ENCODE measurements at regions not wholly inside any gene's neighbourhood (a gene's known extent, or its start where the extent isn't known, plus 50 kb on each side); places are given as distances from the start of the nearest gene placed in this dataset.

DNA sequence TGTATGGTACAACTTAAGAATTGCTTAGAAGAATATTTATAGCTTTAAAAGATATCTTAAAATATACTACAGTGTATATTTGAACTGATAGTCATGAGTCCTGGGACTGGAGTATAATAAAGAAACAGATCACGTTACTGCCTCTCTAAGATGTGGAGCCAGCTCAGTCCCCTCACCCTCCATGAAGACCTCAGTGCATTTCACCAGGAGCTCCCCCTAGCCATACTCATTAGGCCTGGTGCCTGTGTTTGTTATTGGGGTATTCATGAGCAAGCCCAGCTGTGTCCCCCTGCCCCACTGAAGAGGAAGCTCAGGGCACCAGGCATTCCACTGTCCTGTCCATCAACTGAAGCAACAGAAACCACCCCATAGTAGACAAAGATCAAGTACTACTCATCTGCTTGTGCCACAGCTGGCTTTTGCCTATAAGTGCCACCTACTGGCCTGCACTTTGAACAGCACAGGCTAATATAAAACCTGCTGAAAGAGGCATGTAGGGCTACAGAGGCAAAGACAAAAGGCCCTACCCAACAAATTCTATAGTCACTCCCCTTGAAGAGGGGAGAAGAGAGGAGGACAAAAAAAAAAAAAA lies 850.2 kb upstream of the NUDT12 start:
- in situ Hi-C loops (cut with HindIII; ENCODE audit: low sequenced_read_pairs): no loop called here
- no peak overlapping the region for H3K4me3 ChIP-seq (ENCODE audit: low read depth, low read length)
- peak; percentile 15 for DNase-seq (ENCODE audit: low read depth)
- TF ChIP-seq, protein P1, sequence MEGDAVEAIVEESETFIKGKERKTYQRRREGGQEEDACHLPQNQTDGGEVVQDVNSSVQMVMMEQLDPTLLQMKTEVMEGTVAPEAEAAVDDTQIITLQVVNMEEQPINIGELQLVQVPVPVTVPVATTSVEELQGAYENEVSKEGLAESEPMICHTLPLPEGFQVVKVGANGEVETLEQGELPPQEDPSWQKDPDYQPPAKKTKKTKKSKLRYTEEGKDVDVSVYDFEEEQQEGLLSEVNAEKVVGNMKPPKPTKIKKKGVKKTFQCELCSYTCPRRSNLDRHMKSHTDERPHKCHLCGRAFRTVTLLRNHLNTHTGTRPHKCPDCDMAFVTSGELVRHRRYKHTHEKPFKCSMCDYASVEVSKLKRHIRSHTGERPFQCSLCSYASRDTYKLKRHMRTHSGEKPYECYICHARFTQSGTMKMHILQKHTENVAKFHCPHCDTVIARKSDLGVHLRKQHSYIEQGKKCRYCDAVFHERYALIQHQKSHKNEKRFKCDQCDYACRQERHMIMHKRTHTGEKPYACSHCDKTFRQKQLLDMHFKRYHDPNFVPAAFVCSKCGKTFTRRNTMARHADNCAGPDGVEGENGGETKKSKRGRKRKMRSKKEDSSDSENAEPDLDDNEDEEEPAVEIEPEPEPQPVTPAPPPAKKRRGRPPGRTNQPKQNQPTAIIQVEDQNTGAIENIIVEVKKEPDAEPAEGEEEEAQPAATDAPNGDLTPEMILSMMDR (IDR thresholded peaks at IDR 0.05; ENCODE audit: low read depth, low read length, missing control alignments): peak; percentile 76

DNA sequence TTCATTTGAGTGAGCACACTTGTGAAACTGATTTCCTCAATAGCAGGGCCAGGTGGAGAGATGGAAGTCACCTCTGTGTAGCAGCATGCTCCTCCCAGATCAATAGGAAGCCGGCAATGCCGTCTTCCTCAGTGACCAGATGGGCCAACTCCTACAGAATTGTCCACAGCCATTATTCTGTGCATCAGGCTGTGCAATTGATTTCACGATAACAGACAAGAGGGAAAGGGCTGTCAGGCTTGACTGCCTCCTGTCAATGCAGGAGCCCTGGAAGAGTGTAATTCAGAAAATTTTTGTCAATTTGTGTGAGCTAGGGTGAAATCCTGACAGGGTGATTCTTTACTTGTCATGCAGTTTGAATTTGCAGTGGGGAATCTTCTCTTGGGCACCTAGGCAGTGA lies 838.4 kb upstream of the NUDT12 start:
- TF ChIP-seq, protein P1 (IDR thresholded peaks at IDR 0.05; ENCODE audit: low read depth, low read length, missing control alignments): no peak
- H3K4me3 ChIP-seq (ENCODE audit: low read depth, low read length): no peak overlapping the region
- DNase-seq (ENCODE audit: low read depth): no peak
- in situ Hi-C loops (cut with HindIII; ENCODE audit: low sequenced_read_pairs): no loop called here

DNA sequence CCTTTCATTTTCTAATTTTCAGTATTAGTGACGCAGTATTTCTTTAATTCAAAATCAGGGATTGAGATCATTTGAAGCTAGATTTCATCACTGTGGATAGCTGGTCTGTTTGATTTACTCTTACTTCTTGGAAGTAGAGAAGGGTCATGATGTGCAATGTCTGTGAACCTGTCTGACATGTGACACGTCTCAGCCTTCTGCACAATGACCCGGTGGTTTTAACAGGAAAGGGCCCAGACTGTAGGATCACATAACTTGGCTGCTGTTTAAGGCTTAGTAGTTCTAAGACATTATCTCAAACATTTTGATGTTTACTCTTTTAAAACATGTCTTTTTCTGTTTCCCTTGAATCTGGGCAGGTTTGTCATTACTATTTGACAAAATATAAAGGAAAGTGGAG lies 823.3 kb upstream of the NUDT12 start:
- in situ Hi-C loops (cut with HindIII; ENCODE audit: low sequenced_read_pairs): no loop called here
- no peak overlapping the region for H3K4me3 ChIP-seq (ENCODE audit: low read depth, low read length)
- no peak for DNase-seq (ENCODE audit: low read depth)
- TF ChIP-seq, protein P1 (IDR thresholded peaks at IDR 0.05; ENCODE audit: low read depth, low read length, missing control alignments): no peak

DNA sequence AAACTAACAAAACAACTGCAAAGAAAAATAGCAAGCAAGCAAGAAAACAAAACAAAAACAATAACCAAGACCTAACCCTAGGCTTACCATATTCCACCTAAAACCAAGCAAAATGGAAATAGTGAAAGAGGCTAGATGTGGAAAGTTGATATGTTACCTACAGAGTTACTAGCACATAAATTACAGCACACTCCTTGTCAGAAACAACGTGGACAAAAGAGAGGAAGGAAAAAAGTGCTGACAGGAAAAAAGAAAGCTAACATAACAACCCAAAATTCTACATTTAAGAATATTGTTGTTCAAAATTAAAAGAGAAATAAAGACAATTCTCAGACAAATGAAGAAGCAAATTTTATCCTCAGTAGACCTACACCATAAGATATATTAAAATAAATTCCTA lies 812.8 kb upstream of the NUDT12 start:
- no peak for DNase-seq (ENCODE audit: low read depth)
- in situ Hi-C loops (cut with HindIII; ENCODE audit: low sequenced_read_pairs): no loop called here
- H3K4me3 ChIP-seq (ENCODE audit: low read depth, low read length): no peak overlapping the region
- TF ChIP-seq, protein P1 (IDR thresholded peaks at IDR 0.05; ENCODE audit: low read depth, low read length, missing control alignments): no peak

DNA sequence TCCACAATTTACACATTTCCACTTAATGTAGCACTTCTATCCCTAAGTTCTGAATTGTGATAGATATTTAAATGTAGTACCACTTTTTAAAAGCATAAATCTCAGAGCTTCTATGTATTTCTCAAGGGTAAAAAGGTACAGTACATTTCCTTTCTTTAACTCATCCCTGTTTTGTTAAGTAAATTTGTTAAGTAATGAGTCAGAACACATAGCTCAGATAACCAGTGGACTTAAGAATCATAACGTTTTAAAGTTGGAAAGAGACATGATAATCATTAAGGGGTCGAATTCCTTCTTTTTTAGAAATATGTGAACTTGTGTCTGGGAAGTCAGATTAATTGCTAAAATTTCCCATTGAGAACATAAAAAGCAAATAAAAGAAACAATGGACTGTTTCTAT lies 810.2 kb upstream of the NUDT12 start:
- in situ Hi-C loops (cut with HindIII; ENCODE audit: low sequenced_read_pairs): no loop called here
- TF ChIP-seq, protein P1 (IDR thresholded peaks at IDR 0.05; ENCODE audit: low read depth, low read length, missing control alignments): no peak
- no peak overlapping the region for H3K4me3 ChIP-seq (ENCODE audit: low read depth, low read length)
- no peak for DNase-seq (ENCODE audit: low read depth)

DNA sequence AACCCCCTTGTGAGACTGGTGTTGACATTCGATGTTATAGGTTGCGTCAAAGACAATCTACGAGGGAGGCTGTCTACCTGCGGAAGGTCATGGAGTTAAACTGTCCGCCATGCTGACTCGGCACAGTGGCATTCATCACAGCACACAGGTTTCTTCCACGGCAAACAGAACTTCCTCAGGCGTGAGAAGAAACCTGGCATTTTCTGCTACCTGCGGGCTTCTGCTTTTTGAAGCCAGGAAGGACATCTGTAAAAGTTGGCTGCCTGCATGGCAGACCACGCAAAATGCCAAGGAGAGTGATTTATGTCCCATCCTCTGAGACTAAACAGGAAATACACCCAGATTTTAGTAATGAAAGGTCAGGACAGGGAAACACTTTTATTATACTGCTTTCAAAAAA lies 809.8 kb upstream of the NUDT12 start:
- TF ChIP-seq, protein P1 (IDR thresholded peaks at IDR 0.05; ENCODE audit: low read depth, low read length, missing control alignments): no peak
- no peak overlapping the region for H3K4me3 ChIP-seq (ENCODE audit: low read depth, low read length)
- DNase-seq (ENCODE audit: low read depth): no peak
- in situ Hi-C loops (cut with HindIII; ENCODE audit: low sequenced_read_pairs): no loop called here
